AG04450 (cell line): ENCODE measurements at regions not wholly inside any gene's neighbourhood (a gene's known extent, or its start where the extent isn't known, plus 50 kb on each side); places are given as distances from the start of the nearest gene placed in this dataset.

Experiments
- CTCF ChIA-PET: fragments of 300-600, 350-600 bp; formaldehyde crosslinking; extraction: SDS; loops from one replicate; lab custom pipeline; 2022; ENCODE audit warnings: antibody characterized with exemption, inconsistent platforms; lab: Charles Lee
- POLR2A ChIA-PET: fragments of 350-600 bp; formaldehyde crosslinking; extraction: SDS; loops from one replicate; lab custom pipeline; 2021; ENCODE audit warnings: antibody characterized with exemption, inconsistent platforms; lab: Yijun Ruan, JAX
- DNase-seq: peaks from one replicate; pipeline ENCODE4 v3.0.0-alpha.2; 2011; ENCODE audit warnings: low read depth, low spot score
- H3K27ac ChIP-seq: one replicate; pipeline ENCODE4 v1.5.1; 2012; ENCODE audit warnings: low read depth, low read length, control low read depth
- H3K27me3 ChIP-seq: one replicate; pipeline ENCODE4 v1.6.0; 2012; ENCODE audit warnings: low read length; ENCODE audit not compliant: control insufficient read depth, insufficient read depth
- H3K4me3 ChIP-seq: 2 replicates; pipeline ENCODE4 v1.5.1; 2011; ENCODE audit warnings: mild to moderate bottlenecking, low read depth, low read length, control low read depth
- H3K9me3 ChIP-seq: 2 replicates; pipeline ENCODE4 v1.5.1; 2012; ENCODE audit warnings: low read length; ENCODE audit not compliant: control insufficient read depth, insufficient read depth
- TF ChIP-seq, protein P1 (sequence below): IDR thresholded peaks from 2 replicates; pipeline ENCODE4 v1.5.1; 2011; ENCODE audit warnings: low read depth, low read length, control low read depth, inconsistent platforms

DNA sequence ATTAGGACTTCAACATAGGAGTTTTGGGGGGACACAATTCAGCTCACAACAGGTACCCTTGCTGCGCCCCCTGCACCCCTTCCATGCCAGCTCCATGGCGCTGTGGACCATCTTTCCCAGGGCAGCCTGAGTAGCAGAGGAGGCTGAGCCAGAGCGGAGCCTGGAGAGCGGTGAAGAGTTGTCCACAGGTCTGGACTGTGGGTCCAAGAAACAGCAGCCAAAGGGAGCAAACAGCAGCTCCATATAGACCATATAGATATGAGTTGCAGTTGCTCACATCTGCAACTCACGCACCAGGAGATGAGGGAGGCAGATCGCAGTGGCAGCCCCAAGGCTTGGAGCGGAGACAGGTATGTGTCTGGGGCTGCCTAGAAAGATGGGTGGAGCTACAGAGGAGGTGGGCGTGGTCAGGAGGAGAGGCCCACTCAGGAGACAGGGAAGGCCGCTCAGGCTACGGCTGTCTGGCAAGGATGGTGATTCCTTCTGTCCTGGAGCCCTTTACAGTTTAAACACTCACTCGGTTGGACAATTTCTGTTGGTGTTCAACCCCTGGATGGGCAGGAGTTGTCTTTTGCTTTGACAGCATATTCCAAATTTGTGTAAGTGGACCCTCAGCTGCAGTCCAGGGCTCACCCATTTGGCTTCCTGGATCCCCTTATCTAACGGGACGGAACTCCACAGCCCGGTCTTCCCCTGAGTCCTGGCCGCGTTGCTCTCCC is 155.1 kb downstream of the LPIN1 start:
- Histone ChIP-seq H3K4me3 (no peak overlapping the region), H3K9me3 (no peaks in the 10 kb centered on the region), H3K27me3 (no peaks in the 10 kb centered on the region), H3K27ac (no peak overlapping the region)
- TF ChIP-seq, protein P1, sequence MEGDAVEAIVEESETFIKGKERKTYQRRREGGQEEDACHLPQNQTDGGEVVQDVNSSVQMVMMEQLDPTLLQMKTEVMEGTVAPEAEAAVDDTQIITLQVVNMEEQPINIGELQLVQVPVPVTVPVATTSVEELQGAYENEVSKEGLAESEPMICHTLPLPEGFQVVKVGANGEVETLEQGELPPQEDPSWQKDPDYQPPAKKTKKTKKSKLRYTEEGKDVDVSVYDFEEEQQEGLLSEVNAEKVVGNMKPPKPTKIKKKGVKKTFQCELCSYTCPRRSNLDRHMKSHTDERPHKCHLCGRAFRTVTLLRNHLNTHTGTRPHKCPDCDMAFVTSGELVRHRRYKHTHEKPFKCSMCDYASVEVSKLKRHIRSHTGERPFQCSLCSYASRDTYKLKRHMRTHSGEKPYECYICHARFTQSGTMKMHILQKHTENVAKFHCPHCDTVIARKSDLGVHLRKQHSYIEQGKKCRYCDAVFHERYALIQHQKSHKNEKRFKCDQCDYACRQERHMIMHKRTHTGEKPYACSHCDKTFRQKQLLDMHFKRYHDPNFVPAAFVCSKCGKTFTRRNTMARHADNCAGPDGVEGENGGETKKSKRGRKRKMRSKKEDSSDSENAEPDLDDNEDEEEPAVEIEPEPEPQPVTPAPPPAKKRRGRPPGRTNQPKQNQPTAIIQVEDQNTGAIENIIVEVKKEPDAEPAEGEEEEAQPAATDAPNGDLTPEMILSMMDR, result no peak
- DNase-seq, result no peak
- POLR2A ChIA-PET, result no interaction called here
- CTCF ChIA-PET, result no interaction called here

- TF ChIP-seq, protein P1, result no peak
- no peak for DNase-seq
- 0 out of 2 replicates have a peak, but pooled peaks cover 3% of the 10 kb centered on the region for H3K9me3 ChIP-seq
- CTCF ChIA-PET, result no interaction called here
- POLR2A ChIA-PET, result no interaction called here
- H3K27me3 ChIP-seq, result no peaks in the 10 kb centered on the region
- H3K4me3 ChIP-seq, result no peak overlapping the region
- no peak overlapping the region for H3K27ac ChIP-seq
Measured at GRCh38 chr2:11903085-11903606, 156.7 kb downstream of the LPIN1 start.

- Histone ChIP-seq H3K27me3 (no peaks in the 10 kb centered on the region), H3K9me3 (peaks cover 3% of the 10 kb centered on the region; the same call in 1 of the 2 replicates), H3K27ac (no peak overlapping the region), H3K4me3 (no peak overlapping the region)
- TF ChIP-seq, protein P1, result no peak
- ChIA-PET CTCF (interaction anchor here (1.4 kb wide), 1 partner anchor 18 kb away, joined by 3 read pairs; no protein-coding TSS in a partner anchor), POLR2A (no interaction called here)
- DNase-seq, result no peak
Measured at GRCh38 chr2:11904029-11904428, 157.6 kb downstream of the LPIN1 start.

DNA sequence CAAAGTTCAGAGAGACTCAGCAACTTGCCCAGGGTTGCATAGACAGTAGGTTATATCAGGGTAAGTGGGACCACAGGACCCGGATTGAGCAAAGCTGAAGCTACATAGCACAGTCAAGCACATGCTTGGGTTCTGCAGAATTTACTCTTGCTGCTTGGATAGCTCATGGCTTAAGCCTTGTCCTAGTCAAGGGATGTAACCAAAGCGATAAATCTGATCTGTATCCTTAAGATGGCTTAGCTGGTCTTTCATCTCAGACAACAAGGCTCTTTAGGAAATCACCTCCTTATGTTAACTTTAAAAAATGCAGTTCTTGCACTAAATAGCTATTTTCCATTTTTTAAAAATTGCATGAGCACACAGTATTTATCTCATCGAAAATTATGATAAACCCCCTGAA is 158.5 kb downstream of the LPIN1 start:
- POLR2A ChIA-PET, result no interaction called here
- CTCF ChIA-PET, result interaction anchor here (1.4 kb wide), 1 partner anchor 17 kb away, joined by 3 read pairs; no protein-coding TSS in a partner anchor
- TF ChIP-seq, protein P1, result no peak

DNA sequence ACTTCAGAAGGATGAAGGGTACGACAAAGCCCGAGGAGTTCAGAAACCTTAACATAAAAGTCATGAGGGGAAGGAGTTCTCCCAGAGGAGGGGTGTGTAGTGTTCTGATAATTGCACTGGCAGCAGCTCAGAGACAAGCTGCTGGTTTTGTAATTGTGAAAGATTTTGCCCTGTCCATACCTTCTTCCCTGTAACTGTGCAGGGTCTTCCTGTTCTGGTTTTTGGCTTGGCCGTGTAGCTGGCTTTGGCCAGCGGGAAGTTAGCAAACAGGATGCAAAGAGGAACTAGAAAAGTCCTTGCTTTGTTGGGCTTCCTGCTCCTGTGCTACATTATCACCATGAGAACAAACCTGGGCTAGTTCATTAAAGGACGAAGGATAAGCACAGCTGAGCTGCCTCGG is 160.8 kb downstream of the LPIN1 start:
- ChIA-PET CTCF (interaction anchor here (1.2 kb wide), 1 partner anchor 8 kb away, joined by 3 read pairs; no protein-coding TSS in a partner anchor), POLR2A (no interaction called here)
- Histone ChIP-seq H3K9me3 (peaks cover 3% of the 10 kb centered on the region; the same call in 1 of the 2 replicates), H3K4me3 (no peak overlapping the region), H3K27me3 (peaks cover 4% of the 10 kb centered on the region), H3K27ac (no peak overlapping the region)
- TF ChIP-seq, protein P1, result no peak
- no peak for DNase-seq

More for the DNA sequence above, 158.5 kb downstream of the LPIN1 start:
- Histone ChIP-seq H3K27ac (no peak overlapping the region), H3K9me3 (peaks cover 3% of the 10 kb centered on the region; the same call in 1 of the 2 replicates), H3K4me3 (no peak overlapping the region), H3K27me3 (no peaks in the 10 kb centered on the region)
- no peak for DNase-seq
